Tibial nerve (tissue), 4 donors: ENCODE measurements at regions not wholly inside any gene's neighbourhood (a gene's known extent, or its start where the extent isn't known, plus 50 kb on each side); places are given as distances from the start of the nearest gene placed in this dataset.
A peak's percentile ranks its signal among the peaks of the same experiment; 100 is the strongest.
"Not testable (repeated sequence)": the region's sequence is repeated elsewhere in the genome, so short reads cannot be mapped to it uniquely, and the experiment has no call there.

Experiments
- DNase-seq, 2 donors: peaks; one replicate each; pipeline ENCODE4 v3.0.0-alpha.2; 2019; ENCODE audit warnings: low spot score in 2 of 2
- H3K27ac ChIP-seq, 4 donors: fragments of 200-600 bp; sonication (generic) in 3 of 4; one replicate each; pipeline ENCODE4 v1.5.1; 2017 to 2019; ENCODE audit warnings: mild to moderate bottlenecking in 1 of 4
- H3K27me3 ChIP-seq, 2 donors: fragments of 200-600 bp; sonication (generic) in 1 of 2; one replicate each; pipeline versions ENCODE4 v1.5.1 to v1.6.0; 2017 to 2019
- H3K36me3 ChIP-seq, 3 donors: fragments of 200-600 bp; sonication (generic); one replicate each; pipeline ENCODE4 v1.5.1; 2018 to 2019
- H3K4me1 ChIP-seq, 4 donors: fragments of 200-600 bp; sonication (generic) in 3 of 4; one replicate each; pipeline ENCODE4 v1.5.1; 2017 to 2019
- H3K4me3 ChIP-seq, 4 donors: fragments of 200-600 bp; sonication (generic) in 3 of 4; one replicate each; pipeline ENCODE4 v1.5.1; 2017 to 2019; ENCODE audit warnings: mild to moderate bottlenecking in 1 of 4, moderate library complexity in 1 of 4
- H3K9me3 ChIP-seq, 4 donors: fragments of 200-600 bp; sonication (generic) in 3 of 4; one replicate each; pipeline ENCODE4 v1.5.1; 2017 to 2019
- CTCF ChIP-seq, 5 experiments: fragments of 200-600 bp in 3 of 5; fragments of 450-650 bp in 2 of 5; sonication (generic) in 3 of 5; IDR thresholded peaks; one replicate each; pipeline ENCODE4 v1.5.1; 2016 to 2019; ENCODE audit warnings: antibody characterized with exemption in 5 of 5, mild to moderate bottlenecking in 3 of 5, moderate library complexity in 2 of 5
- EP300 ChIP-seq, 2 donors: sonication (generic); formaldehyde crosslinking; IDR thresholded peaks; one replicate each; pipeline ENCODE4 v1.6.1; 2017; ENCODE audit warnings: antibody characterized with exemption in 2 of 2, mild to moderate bottlenecking in 1 of 2
- POLR2A ChIP-seq, 2 donors: fragments of 450-650 bp; IDR thresholded peaks; one replicate each; pipeline ENCODE4 v1.6.1; 2017; ENCODE audit warnings: antibody characterized with exemption in 2 of 2, mild to moderate bottlenecking in 2 of 2, moderate library complexity in 2 of 2
- WGBS, 2 donors: methylation state at CpG; one replicate each; pipeline ENCODE4 v1.1.5; 2018; 5-methylcytosine and 5-hydroxymethylcytosine counted together

- H3K27ac ChIP-seq, result peak overlapping the region in 1 of 4 donors; percentile 2
- no peaks in the 10 kb centered on the region for H3K27me3 ChIP-seq
- peaks cover 0 to 8% (median 0%) of the 10 kb centered on the region in 4 donors for H3K9me3 ChIP-seq
- WGBS, 2 donors, result 40 to 48% methylated on average over 4 of the region's 4 CpGs
- H3K4me3 ChIP-seq, result no peak overlapping the region
- no peak for DNase-seq
- no peak for TF ChIP-seq EP300 (IDR thresholded peaks at IDR 0.05)
- no peak for TF ChIP-seq CTCF (IDR thresholded peaks at IDR 0.05)
- TF ChIP-seq POLR2A (IDR thresholded peaks at IDR 0.05), result no peak
- H3K4me1 ChIP-seq, result no peaks in the 10 kb centered on the region
- no peaks in the 10 kb centered on the region for H3K36me3 ChIP-seq
Measured at GRCh38 chr13:22893204-22893603, 287.6 kb upstream of the SGCG start.

- H3K4me3 ChIP-seq, result no peak overlapping the region
- no peak overlapping the region for H3K27ac ChIP-seq
- no peaks in the 10 kb centered on the region for H3K4me1 ChIP-seq
- peaks cover 0 to 8% (median 0%) of the 10 kb centered on the region in 4 donors for H3K9me3 ChIP-seq
- H3K36me3 ChIP-seq, result no peaks in the 10 kb centered on the region
- TF ChIP-seq POLR2A (IDR thresholded peaks at IDR 0.05) (no peak), EP300 (IDR thresholded peaks at IDR 0.05) (no peak), CTCF (IDR thresholded peaks at IDR 0.05) (no peak)
- no peaks in the 10 kb centered on the region for H3K27me3 ChIP-seq
- 74 to 77% methylated on average over 2 of the region's 2 CpGs for whole genome bisulfite sequencing, 2 donors
- no peak for DNase-seq
Measured at GRCh38 chr13:22893777-22894176, 287.0 kb upstream of the SGCG start.

GRCh38 chr13:22897571-22898314, 283.0 kb upstream of the SGCG start:
- Histone ChIP-seq H3K4me3 (no peak overlapping the region), H3K27me3 (no peaks in the 10 kb centered on the region), H3K36me3 (no peaks in the 10 kb centered on the region), H3K27ac (no peak overlapping the region), H3K9me3 (no peaks in the 10 kb centered on the region), H3K4me1 (no peaks in the 10 kb centered on the region)
- DNase-seq, result no peak
- TF ChIP-seq EP300 (IDR thresholded peaks at IDR 0.05) (no peak), POLR2A (IDR thresholded peaks at IDR 0.05) (no peak), CTCF (IDR thresholded peaks at IDR 0.05) (no peak)
- WGBS, 2 donors, result 93 to 94% methylated on average over 39 of the region's 39 CpGs

GRCh38 chr13:22900416-22900951, 280.3 kb upstream of the SGCG start:
- not testable (repeated sequence) for H3K4me3 ChIP-seq, H3K27ac ChIP-seq, H3K36me3 ChIP-seq, H3K4me1 ChIP-seq, DNase-seq, H3K27me3 ChIP-seq, H3K9me3 ChIP-seq
- 87 to 96% methylated on average over 18 to 19 of the region's 28 CpGs for WGBS, 2 donors

- no peaks in the 10 kb centered on the region for H3K4me1 ChIP-seq
- no peaks in the 10 kb centered on the region for H3K36me3 ChIP-seq
- 43 to 71% methylated on average over 10 of the region's 10 CpGs for WGBS, 2 donors
Measured at GRCh38 chr13:22903301-22903700, 277.5 kb upstream of the SGCG start.

More at GRCh38 chr13:22903301-22903700, 277.5 kb upstream of the SGCG start:
- DNase-seq, result no peak
- no peaks in the 10 kb centered on the region for H3K9me3 ChIP-seq
- H3K27me3 ChIP-seq, result no peaks in the 10 kb centered on the region
- no peak overlapping the region for H3K27ac ChIP-seq
- H3K4me3 ChIP-seq, result no peak overlapping the region
- TF ChIP-seq POLR2A (IDR thresholded peaks at IDR 0.05) (no peak), EP300 (IDR thresholded peaks at IDR 0.05) (no peak), CTCF (IDR thresholded peaks at IDR 0.05) (no peak)
